Dendritic cell treated with granulocyte-macrophage colony-stimulating factor and Interleukin-4, amounts not matched to agents 40 ng/mL and 50 ng/mL, for 4 days (primary cell): ENCODE measurements at regions not wholly inside any gene's neighbourhood (a gene's known extent, or its start where the extent isn't known, plus 50 kb on each side); places are given as distances from the start of the nearest gene placed in this dataset.
"Not testable (repeated sequence)": the region's sequence is repeated elsewhere in the genome, so short reads cannot be mapped to it uniquely, and the experiment has no call there.

Source experiments
- H3K27ac Mint-ChIP-seq: one replicate; pipeline ENCODE4 v1.8.0; 2022; ENCODE audit warnings: mild to moderate bottlenecking, mixed read lengths
- H3K27me3 Mint-ChIP-seq: one replicate; pipeline ENCODE4 v1.8.0; 2022; ENCODE audit warnings: mild to moderate bottlenecking, mixed read lengths
- H3K36me3 Mint-ChIP-seq: one replicate; pipeline ENCODE4 v1.8.0; 2022; ENCODE audit warnings: low read depth, mixed read lengths
- H3K4me1 Mint-ChIP-seq: one replicate; pipeline ENCODE4 v1.8.0; 2022; ENCODE audit warnings: low read depth, mixed read lengths
- H3K4me3 Mint-ChIP-seq: one replicate; pipeline ENCODE4 v1.8.0; 2022; ENCODE audit warnings: mild to moderate bottlenecking, moderate library complexity, mixed read lengths
- H3K9me3 Mint-ChIP-seq: one replicate; pipeline ENCODE4 v1.8.0; 2022; ENCODE audit warnings: mixed read lengths
- intact Hi-C: fragments of 100-400 bp; cut with micrococcal nuclease; formaldehyde crosslinking; loops from one replicate; pipeline ENCODE4 v1.15.0; 2022

DNA sequence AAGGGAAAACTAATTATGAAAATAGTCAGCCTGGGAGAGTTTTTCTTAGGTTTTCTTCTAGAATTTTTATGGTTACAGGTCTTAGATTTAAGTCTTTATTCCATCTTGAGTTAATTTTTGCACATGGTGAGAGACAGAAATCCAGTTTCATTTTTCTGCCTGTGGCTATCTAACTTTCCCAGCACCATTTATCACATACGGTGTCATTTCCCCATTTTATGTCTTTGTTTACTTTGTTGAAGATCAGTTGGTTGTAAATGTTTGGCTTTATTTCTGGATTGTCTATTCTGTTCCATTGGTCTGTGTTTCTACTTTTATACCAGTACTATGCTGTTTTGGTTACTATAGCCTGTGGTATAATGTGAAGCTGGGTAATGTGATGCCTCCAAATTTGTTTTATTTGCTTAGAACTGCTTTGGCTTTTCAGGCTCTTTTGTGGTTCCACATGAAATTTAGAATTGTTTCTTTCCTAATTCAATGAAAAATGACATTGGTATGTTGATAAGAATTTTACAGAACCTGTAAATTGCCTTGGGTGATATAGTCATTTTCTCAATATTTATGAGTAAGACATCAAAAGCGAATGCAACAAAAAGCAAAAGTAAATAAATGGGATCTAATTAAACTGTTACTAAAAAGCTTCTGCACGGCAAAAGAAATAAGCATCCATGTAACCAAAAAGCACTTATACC lies 146.1 kb upstream of the NOL4 start:
- Mint-ChIP-seq H3K9me3 (no peaks in the 10 kb centered on the region), H3K4me1 (no peaks in the 10 kb centered on the region), H3K36me3 (no peaks in the 10 kb centered on the region), H3K27me3 (no peaks in the 10 kb centered on the region), H3K4me3 (no peak overlapping the region), H3K27ac (no peak overlapping the region)
- intact Hi-C loops = no loop called here

GRCh38 chr18:34380326-34380725 lies 155.6 kb upstream of the NOL4 start:
- H3K4me1 Mint-ChIP-seq = no peaks in the 10 kb centered on the region
- no peak overlapping the region for H3K4me3 Mint-ChIP-seq
- H3K36me3 Mint-ChIP-seq = no peaks in the 10 kb centered on the region
- no peaks in the 10 kb centered on the region for H3K9me3 Mint-ChIP-seq
- H3K27me3 Mint-ChIP-seq = no peaks in the 10 kb centered on the region
- intact Hi-C loops = no loop called here
- no peak overlapping the region for H3K27ac Mint-ChIP-seq

GRCh38 chr18:34385311-34385710 lies 160.6 kb upstream of the NOL4 start:
- no peaks in the 10 kb centered on the region for H3K36me3 Mint-ChIP-seq
- no peaks in the 10 kb centered on the region for H3K9me3 Mint-ChIP-seq
- intact Hi-C loops = no loop called here
- no peak overlapping the region for H3K27ac Mint-ChIP-seq
- no peaks in the 10 kb centered on the region for H3K27me3 Mint-ChIP-seq
- no peak overlapping the region for H3K4me3 Mint-ChIP-seq
- H3K4me1 Mint-ChIP-seq = no peaks in the 10 kb centered on the region

DNA sequence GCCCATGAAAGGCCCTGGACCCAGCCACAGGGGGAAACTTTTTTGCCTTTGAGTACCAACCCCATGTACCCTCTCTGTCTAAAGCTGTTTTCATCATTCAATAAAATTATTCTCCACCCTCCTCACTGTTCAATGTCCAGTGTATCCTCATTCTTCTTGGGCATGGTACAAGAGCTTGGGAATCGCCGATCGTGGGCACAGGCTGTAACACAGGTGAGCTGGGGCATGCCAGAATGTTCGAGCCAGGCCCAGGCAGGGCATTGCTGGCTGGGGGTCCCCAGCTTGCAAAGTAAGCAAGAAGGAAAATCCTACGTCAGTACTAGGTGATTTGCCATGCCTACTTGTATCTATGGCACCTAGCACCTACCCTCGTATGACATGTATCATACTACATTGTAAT lies 162.1 kb upstream of the NOL4 start:
- Mint-ChIP-seq H3K36me3 (no peaks in the 10 kb centered on the region), H3K4me3 (no peak overlapping the region), H3K27ac (no peak overlapping the region), H3K4me1 (no peaks in the 10 kb centered on the region), H3K27me3 (no peaks in the 10 kb centered on the region), H3K9me3 (no peaks in the 10 kb centered on the region)
- intact Hi-C loops = no loop called here

DNA sequence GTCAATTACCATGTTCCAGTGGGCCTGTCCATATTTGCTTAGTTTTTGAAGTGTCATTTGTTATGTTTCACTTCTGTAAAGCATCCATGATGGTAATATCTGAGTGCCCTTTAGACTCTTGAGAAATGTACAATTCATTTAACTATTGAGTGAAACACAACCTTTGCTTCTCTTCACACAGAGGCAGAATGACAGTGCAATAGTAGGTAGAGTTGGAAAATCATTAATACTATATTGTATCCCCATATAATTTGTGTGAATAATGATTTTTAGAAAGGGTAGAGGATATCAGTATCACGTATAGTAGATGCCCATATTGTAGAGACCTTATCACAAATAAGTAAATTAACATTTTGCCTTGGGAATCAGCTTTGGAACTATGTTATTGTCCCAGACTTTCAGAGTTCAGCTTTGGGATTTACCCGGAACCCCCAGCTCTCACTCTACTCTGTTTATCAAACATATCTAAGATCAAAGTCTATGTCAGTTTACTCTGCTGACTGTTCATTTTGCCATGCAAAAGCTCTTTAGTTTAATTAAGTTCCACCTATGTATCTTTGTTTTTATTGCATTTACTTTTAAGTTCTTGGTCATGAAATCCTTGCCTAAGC lies 172.7 kb upstream of the NOL4 start:
- no peaks in the 10 kb centered on the region for H3K27me3 Mint-ChIP-seq
- H3K9me3 Mint-ChIP-seq = peaks cover 7% of the 10 kb centered on the region
- no peak overlapping the region for H3K4me3 Mint-ChIP-seq
- H3K36me3 Mint-ChIP-seq = no peaks in the 10 kb centered on the region
- intact Hi-C loops = no loop called here
- H3K4me1 Mint-ChIP-seq = no peaks in the 10 kb centered on the region
- no peak overlapping the region for H3K27ac Mint-ChIP-seq

DNA sequence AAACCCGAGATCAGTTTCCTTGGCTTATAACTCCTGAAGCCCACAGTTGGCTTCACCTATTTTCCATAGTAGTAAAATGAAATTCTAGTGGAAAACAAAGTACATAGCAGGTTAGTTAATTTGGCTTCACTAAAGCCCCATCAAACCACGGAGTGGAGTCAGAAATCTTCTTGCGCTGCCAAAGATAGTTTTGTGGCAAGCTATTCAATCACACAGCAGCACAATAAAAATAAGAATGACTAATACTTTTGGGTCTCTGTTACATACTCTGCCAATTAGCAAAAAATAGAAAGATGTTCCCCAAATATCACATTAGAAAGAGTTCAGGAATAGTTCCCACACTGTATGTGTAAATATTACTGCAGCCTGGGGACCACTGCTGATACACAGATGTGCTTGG lies 175.2 kb upstream of the NOL4 start:
- no peaks in the 10 kb centered on the region for H3K9me3 Mint-ChIP-seq
- no peak overlapping the region for H3K4me3 Mint-ChIP-seq
- no peak overlapping the region for H3K27ac Mint-ChIP-seq
- H3K36me3 Mint-ChIP-seq = no peaks in the 10 kb centered on the region
- H3K4me1 Mint-ChIP-seq = no peaks in the 10 kb centered on the region
- no peaks in the 10 kb centered on the region for H3K27me3 Mint-ChIP-seq
- intact Hi-C loops = no loop called here

DNA sequence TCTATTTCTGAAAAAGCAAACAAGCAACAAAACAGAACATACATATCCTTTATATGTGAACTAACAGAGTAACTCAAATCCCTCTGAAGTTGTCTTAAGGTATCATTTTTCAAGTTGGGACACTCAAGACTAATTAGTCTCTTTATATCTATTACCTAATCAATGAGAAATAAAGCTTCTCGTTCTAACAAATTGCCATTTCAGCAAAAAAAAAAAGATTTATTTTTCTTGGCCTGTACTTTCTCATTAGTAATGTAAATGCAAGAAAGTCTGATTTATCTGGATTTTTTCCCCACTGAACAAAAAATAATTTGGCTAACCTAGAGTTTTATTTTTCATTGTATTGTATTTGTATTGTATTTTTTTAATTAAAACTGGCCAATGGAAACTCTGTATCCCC lies 176.1 kb upstream of the NOL4 start:
- Mint-ChIP-seq H3K27ac (no peak overlapping the region), H3K36me3 (no peaks in the 10 kb centered on the region), H3K9me3 (no peaks in the 10 kb centered on the region), H3K4me1 (no peaks in the 10 kb centered on the region), H3K27me3 (no peaks in the 10 kb centered on the region), H3K4me3 (no peak overlapping the region)
- intact Hi-C loops = no loop called here

DNA sequence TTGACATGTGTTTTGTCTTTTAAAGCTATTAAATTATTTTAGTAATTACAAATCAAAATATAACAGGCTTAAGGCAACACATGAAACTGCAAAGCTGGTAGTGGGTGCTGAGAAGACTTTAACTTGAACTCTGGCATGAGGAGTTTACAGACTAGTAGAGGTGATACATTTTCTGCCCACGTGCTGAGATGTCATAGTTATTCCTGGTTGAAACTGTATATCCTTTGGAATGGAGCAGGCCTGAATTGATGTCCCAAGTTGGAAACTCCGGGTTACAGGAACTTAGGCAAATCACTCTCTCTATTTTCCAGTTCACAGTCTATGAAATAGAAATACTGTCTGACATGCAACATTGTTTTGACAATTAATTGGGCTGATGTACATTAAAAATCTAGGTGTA lies 177.1 kb upstream of the NOL4 start:
- H3K27me3 Mint-ChIP-seq = no peaks in the 10 kb centered on the region
- no peak overlapping the region for H3K27ac Mint-ChIP-seq
- intact Hi-C loops = no loop called here
- no peaks in the 10 kb centered on the region for H3K36me3 Mint-ChIP-seq
- H3K9me3 Mint-ChIP-seq = no peaks in the 10 kb centered on the region
- H3K4me3 Mint-ChIP-seq = no peak overlapping the region
- H3K4me1 Mint-ChIP-seq = no peaks in the 10 kb centered on the region

DNA sequence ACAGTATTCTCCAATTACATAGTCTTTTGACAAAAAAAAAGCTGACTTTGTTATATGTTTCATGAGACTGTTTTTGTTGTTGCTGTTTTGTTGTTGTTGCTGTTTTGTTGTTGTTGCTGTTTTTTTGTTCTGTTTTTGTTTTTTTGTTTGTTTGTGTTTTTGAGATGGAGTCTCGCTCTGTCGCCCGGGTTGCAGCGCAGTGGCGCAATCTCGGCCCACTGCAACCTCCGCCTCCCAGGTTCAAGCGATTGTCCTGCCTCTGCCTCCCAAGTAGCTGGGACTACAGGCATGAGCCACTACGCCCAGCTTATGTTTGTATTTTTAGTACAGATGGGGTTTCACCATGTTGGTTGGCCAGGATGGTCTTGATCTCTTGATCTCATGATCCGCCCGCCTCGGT lies 182.8 kb upstream of the NOL4 start:
- H3K4me1 Mint-ChIP-seq, H3K36me3 Mint-ChIP-seq, H3K9me3 Mint-ChIP-seq, H3K27me3 Mint-ChIP-seq, intact Hi-C loops, H3K4me3 Mint-ChIP-seq, H3K27ac Mint-ChIP-seq: not testable (repeated sequence)

- H3K27me3 Mint-ChIP-seq = no peaks in the 10 kb centered on the region
- intact Hi-C loops = no loop called here
- H3K4me3 Mint-ChIP-seq = no peak overlapping the region
- no peak overlapping the region for H3K27ac Mint-ChIP-seq
- no peaks in the 10 kb centered on the region for H3K36me3 Mint-ChIP-seq
- H3K9me3 Mint-ChIP-seq = no peaks in the 10 kb centered on the region
- H3K4me1 Mint-ChIP-seq = no peaks in the 10 kb centered on the region
Observed at GRCh38 chr18:34411952-34412351, 187.2 kb upstream of the NOL4 start.

- intact Hi-C loops = no loop called here
- H3K4me3 Mint-ChIP-seq = no peak overlapping the region
- no peaks in the 10 kb centered on the region for H3K4me1 Mint-ChIP-seq
- no peaks in the 10 kb centered on the region for H3K27me3 Mint-ChIP-seq
- H3K36me3 Mint-ChIP-seq = no peaks in the 10 kb centered on the region
- no peak overlapping the region for H3K27ac Mint-ChIP-seq
- peaks cover 31% of the 10 kb centered on the region for H3K9me3 Mint-ChIP-seq
Observed at GRCh38 chr18:34431042-34431441, 206.3 kb upstream of the NOL4 start.

GRCh38 chr18:34444622-34445021 lies 219.9 kb upstream of the NOL4 start:
- peaks cover 8% of the 10 kb centered on the region for H3K9me3 Mint-ChIP-seq
- H3K27ac Mint-ChIP-seq = no peak overlapping the region
- H3K36me3 Mint-ChIP-seq = no peaks in the 10 kb centered on the region
- H3K4me1 Mint-ChIP-seq = no peaks in the 10 kb centered on the region
- H3K27me3 Mint-ChIP-seq = no peaks in the 10 kb centered on the region
- intact Hi-C loops = no loop called here
- H3K4me3 Mint-ChIP-seq = no peak overlapping the region

- Mint-ChIP-seq H3K4me1 (no peaks in the 10 kb centered on the region), H3K27me3 (no peaks in the 10 kb centered on the region), H3K4me3 (no peak overlapping the region), H3K27ac (no peak overlapping the region), H3K9me3 (peaks cover 14% of the 10 kb centered on the region), H3K36me3 (no peaks in the 10 kb centered on the region)
- intact Hi-C loops = no loop called here
Observed at GRCh38 chr18:34448662-34449061, 223.9 kb upstream of the NOL4 start.

GRCh38 chr18:34457761-34458160 lies 233.0 kb upstream of the NOL4 start:
- H3K4me1 Mint-ChIP-seq = no peaks in the 10 kb centered on the region
- no peak overlapping the region for H3K27ac Mint-ChIP-seq

GRCh38 chr18:34458410-34458977 lies 233.8 kb upstream of the NOL4 start:
- no peak overlapping the region for H3K27ac Mint-ChIP-seq
- peaks cover 9% of the 10 kb centered on the region for H3K9me3 Mint-ChIP-seq
- H3K4me1 Mint-ChIP-seq = no peaks in the 10 kb centered on the region
- intact Hi-C loops = no loop called here
- no peaks in the 10 kb centered on the region for H3K36me3 Mint-ChIP-seq
- no peak overlapping the region for H3K4me3 Mint-ChIP-seq
- no peaks in the 10 kb centered on the region for H3K27me3 Mint-ChIP-seq

More at GRCh38 chr18:34457761-34458160, 233.0 kb upstream of the NOL4 start:
- H3K9me3 Mint-ChIP-seq = peaks cover 10% of the 10 kb centered on the region
- intact Hi-C loops = no loop called here
- no peak overlapping the region for H3K4me3 Mint-ChIP-seq
- no peaks in the 10 kb centered on the region for H3K27me3 Mint-ChIP-seq
- no peaks in the 10 kb centered on the region for H3K36me3 Mint-ChIP-seq
